ENCODE measurements at regions not wholly inside any gene's neighbourhood (a gene's known extent, or its start where the extent isn't known, plus 50 kb on each side); places are given as distances from the start of the nearest gene placed in this dataset.

GRCh38 chr3:177590826-177591225 lies 393.5 kb upstream of the TBL1XR1 start:
- H3K36me3 ChIP-seq (ENCODE audit: control insufficient read depth, insufficient read depth, low read length), result no peaks in the 10 kb centered on the region
- no peaks in the 10 kb centered on the region for H3K27me3 ChIP-seq (ENCODE audit: control insufficient read depth, insufficient read depth, low read length)
- DNase-seq (ENCODE audit: low read depth), result peak; percentile 44
- FAIRE-seq, result no peak
- no peak for TF ChIP-seq CTCF (IDR thresholded peaks at IDR 0.05; ENCODE audit: insufficient read depth, low read length, severe bottlenecking)
- no peak overlapping the region for H3K4me3 ChIP-seq (ENCODE audit: low read depth, low read length)

GRCh38 chr3:177591379-177591778 lies 394.1 kb upstream of the TBL1XR1 start:
- no peak for TF ChIP-seq CTCF (IDR thresholded peaks at IDR 0.05; ENCODE audit: insufficient read depth, low read length, severe bottlenecking)
- no peak overlapping the region for H3K4me3 ChIP-seq (ENCODE audit: low read depth, low read length)
- H3K27me3 ChIP-seq (ENCODE audit: control insufficient read depth, insufficient read depth, low read length), result no peaks in the 10 kb centered on the region
- no peaks in the 10 kb centered on the region for H3K36me3 ChIP-seq (ENCODE audit: control insufficient read depth, insufficient read depth, low read length)
- FAIRE-seq (peak; percentile 92), DNase-seq (ENCODE audit: low read depth) (peak; percentile 99)

GRCh38 chr3:177594096-177594495 lies 396.8 kb upstream of the TBL1XR1 start:
- Histone ChIP-seq H3K4me3 (ENCODE audit: low read depth, low read length) (no peak overlapping the region), H3K36me3 (ENCODE audit: control insufficient read depth, insufficient read depth, low read length) (no peaks in the 10 kb centered on the region), H3K27me3 (ENCODE audit: control insufficient read depth, insufficient read depth, low read length) (no peaks in the 10 kb centered on the region)
- DNase-seq (ENCODE audit: low read depth) (peak; percentile 57), FAIRE-seq (no peak)
- TF ChIP-seq CTCF (IDR thresholded peaks at IDR 0.05; ENCODE audit: insufficient read depth, low read length, severe bottlenecking), result no peak

- DNase-seq (ENCODE audit: low read depth) (peak; percentile 53), FAIRE-seq (no peak)
- no peaks in the 10 kb centered on the region for H3K27me3 ChIP-seq (ENCODE audit: control insufficient read depth, insufficient read depth, low read length)
- no peaks in the 10 kb centered on the region for H3K36me3 ChIP-seq (ENCODE audit: control insufficient read depth, insufficient read depth, low read length)
- no peak for TF ChIP-seq CTCF (IDR thresholded peaks at IDR 0.05; ENCODE audit: insufficient read depth, low read length, severe bottlenecking)
- H3K4me3 ChIP-seq (ENCODE audit: low read depth, low read length), result no peak overlapping the region
Observed at GRCh38 chr3:177595530-177596188, 398.4 kb upstream of the TBL1XR1 start.

- TF ChIP-seq CTCF (IDR thresholded peaks at IDR 0.05; ENCODE audit: insufficient read depth, low read length, severe bottlenecking), result no peak
- Histone ChIP-seq H3K4me3 (ENCODE audit: low read depth, low read length) (no peak overlapping the region), H3K27me3 (ENCODE audit: control insufficient read depth, insufficient read depth, low read length) (no peaks in the 10 kb centered on the region), H3K36me3 (ENCODE audit: control insufficient read depth, insufficient read depth, low read length) (no peaks in the 10 kb centered on the region)
- FAIRE-seq (no peak), DNase-seq (ENCODE audit: low read depth) (peak; percentile 67)
Observed at GRCh38 chr3:177596248-177596815, 399.1 kb upstream of the TBL1XR1 start.
